Esophagus muscularis mucosa (tissue), 3 donors: ENCODE measurements at regions not wholly inside any gene's neighbourhood (a gene's known extent, or its start where the extent isn't known, plus 50 kb on each side); places are given as distances from the start of the nearest gene placed in this dataset.
"Not testable (repeated sequence)": the region's sequence is repeated elsewhere in the genome, so short reads cannot be mapped to it uniquely, and the experiment has no call there.

Source experiments
- EP300 ChIP-seq: sonication (generic); formaldehyde crosslinking; IDR thresholded peaks from one replicate; pipeline ENCODE4 v1.6.1; 2017; ENCODE audit warnings: antibody characterized with exemption
- TF ChIP-seq, protein P1 (sequence below), 3 experiments: fragments of 200-600 bp in 2 of 3; fragments of 450-650 bp in 1 of 3; sonication (generic) in 2 of 3; IDR thresholded peaks; one replicate each; pipeline ENCODE4 v1.5.1; 2017 to 2019; ENCODE audit warnings: antibody characterized with exemption in 3 of 3, mild to moderate bottlenecking in 2 of 3, moderate library complexity in 1 of 3

DNA sequence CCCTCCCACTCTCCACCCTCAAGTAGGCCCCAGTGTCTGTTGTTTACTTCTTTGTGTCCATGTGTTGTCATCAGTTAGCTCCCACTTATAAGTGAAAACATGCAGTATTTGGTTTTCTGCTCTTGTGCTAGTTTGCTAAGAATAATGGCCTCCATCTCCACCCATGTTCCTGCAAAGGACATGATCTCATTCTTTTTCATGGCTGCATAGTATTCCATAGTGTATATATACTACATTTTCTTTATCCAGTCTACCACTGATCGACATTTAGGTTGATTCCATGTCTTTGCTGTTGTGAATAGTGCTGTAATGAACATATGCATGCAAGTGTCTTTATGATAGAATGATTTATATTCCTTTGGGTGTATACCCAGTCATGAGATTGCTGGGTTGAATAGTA, 116.0 kb downstream of the TDRD15 start:
- TF ChIP-seq, protein P1, sequence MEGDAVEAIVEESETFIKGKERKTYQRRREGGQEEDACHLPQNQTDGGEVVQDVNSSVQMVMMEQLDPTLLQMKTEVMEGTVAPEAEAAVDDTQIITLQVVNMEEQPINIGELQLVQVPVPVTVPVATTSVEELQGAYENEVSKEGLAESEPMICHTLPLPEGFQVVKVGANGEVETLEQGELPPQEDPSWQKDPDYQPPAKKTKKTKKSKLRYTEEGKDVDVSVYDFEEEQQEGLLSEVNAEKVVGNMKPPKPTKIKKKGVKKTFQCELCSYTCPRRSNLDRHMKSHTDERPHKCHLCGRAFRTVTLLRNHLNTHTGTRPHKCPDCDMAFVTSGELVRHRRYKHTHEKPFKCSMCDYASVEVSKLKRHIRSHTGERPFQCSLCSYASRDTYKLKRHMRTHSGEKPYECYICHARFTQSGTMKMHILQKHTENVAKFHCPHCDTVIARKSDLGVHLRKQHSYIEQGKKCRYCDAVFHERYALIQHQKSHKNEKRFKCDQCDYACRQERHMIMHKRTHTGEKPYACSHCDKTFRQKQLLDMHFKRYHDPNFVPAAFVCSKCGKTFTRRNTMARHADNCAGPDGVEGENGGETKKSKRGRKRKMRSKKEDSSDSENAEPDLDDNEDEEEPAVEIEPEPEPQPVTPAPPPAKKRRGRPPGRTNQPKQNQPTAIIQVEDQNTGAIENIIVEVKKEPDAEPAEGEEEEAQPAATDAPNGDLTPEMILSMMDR (IDR thresholded peaks at IDR 0.05) = not testable (repeated sequence)
- not testable (repeated sequence) for TF ChIP-seq EP300
